ENCODE measurements at regions not wholly inside any gene's neighbourhood (a gene's known extent, or its start where the extent isn't known, plus 50 kb on each side); places are given as distances from the start of the nearest gene placed in this dataset.

GRCh38 chr9:95584176-95584575 lies 67.4 kb upstream of the PTCH1 start:
- Histone ChIP-seq H3K4me3 (no peak overlapping the region), H2AFZ (peak overlapping the region; percentile 23), H3K9me3 (ENCODE audit: low read depth) (no peaks in the 10 kb centered on the region), H3K27me3 (no peaks in the 10 kb centered on the region), H3K79me2 (no peaks in the 10 kb centered on the region), H3K36me3 (replicated peaks; ENCODE audit: insufficient read depth, low read depth) (no peaks in the 10 kb centered on the region), H3K27ac (peak overlapping the region; percentile 56), H3K4me2 (peak overlapping the region; percentile 55), H3K9me2 (replicated peaks; ENCODE audit: insufficient read depth) (no peaks in the 10 kb centered on the region), H3K4me1 (ENCODE audit: insufficient read depth) (peaks cover 34% of the 10 kb centered on the region), H4K20me1 (ENCODE audit: insufficient read depth, poor library complexity, severe bottlenecking) (no peaks in the 10 kb centered on the region)
- TF ChIP-seq, protein P1, sequence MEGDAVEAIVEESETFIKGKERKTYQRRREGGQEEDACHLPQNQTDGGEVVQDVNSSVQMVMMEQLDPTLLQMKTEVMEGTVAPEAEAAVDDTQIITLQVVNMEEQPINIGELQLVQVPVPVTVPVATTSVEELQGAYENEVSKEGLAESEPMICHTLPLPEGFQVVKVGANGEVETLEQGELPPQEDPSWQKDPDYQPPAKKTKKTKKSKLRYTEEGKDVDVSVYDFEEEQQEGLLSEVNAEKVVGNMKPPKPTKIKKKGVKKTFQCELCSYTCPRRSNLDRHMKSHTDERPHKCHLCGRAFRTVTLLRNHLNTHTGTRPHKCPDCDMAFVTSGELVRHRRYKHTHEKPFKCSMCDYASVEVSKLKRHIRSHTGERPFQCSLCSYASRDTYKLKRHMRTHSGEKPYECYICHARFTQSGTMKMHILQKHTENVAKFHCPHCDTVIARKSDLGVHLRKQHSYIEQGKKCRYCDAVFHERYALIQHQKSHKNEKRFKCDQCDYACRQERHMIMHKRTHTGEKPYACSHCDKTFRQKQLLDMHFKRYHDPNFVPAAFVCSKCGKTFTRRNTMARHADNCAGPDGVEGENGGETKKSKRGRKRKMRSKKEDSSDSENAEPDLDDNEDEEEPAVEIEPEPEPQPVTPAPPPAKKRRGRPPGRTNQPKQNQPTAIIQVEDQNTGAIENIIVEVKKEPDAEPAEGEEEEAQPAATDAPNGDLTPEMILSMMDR (IDR thresholded peaks at IDR 0.05; ENCODE audit: poor library complexity): no peak
- TF ChIP-seq EZH2 (IDR thresholded peaks at IDR 0.05; ENCODE audit: borderline replicate concordance) (no peak), EZH2phosphoT487 (IDR thresholded peaks at IDR 0.05; ENCODE audit: low read depth, severe bottlenecking, unreplicated experiment) (no peak)
- 48% methylated on average over 10 of the region's 10 CpGs for WGBS (ENCODE audit: low lambda C conversion rate, missing lambda C conversion rate)
- peak; percentile 20 for DNase-seq (ENCODE audit: low spot score)

- TF ChIP-seq EZH2phosphoT487 (IDR thresholded peaks at IDR 0.05; ENCODE audit: low read depth, severe bottlenecking, unreplicated experiment): no peak
- TF ChIP-seq, protein P1 (IDR thresholded peaks at IDR 0.05; ENCODE audit: poor library complexity): no peak
- TF ChIP-seq EZH2 (IDR thresholded peaks at IDR 0.05; ENCODE audit: borderline replicate concordance): no peak
- Histone ChIP-seq H3K4me1 (ENCODE audit: insufficient read depth) (peaks cover 33% of the 10 kb centered on the region), H3K27me3 (no peaks in the 10 kb centered on the region), H3K79me2 (no peaks in the 10 kb centered on the region), H3K9me3 (ENCODE audit: low read depth) (no peaks in the 10 kb centered on the region), H3K9me2 (replicated peaks; ENCODE audit: insufficient read depth) (no peaks in the 10 kb centered on the region), H3K4me2 (peak overlapping the region; percentile 60), H2AFZ (peak overlapping the region; percentile 49), H3K27ac (peak overlapping the region; percentile 80), H4K20me1 (ENCODE audit: insufficient read depth, poor library complexity, severe bottlenecking) (no peaks in the 10 kb centered on the region), H3K36me3 (replicated peaks; ENCODE audit: insufficient read depth, low read depth) (no peaks in the 10 kb centered on the region), H3K4me3 (no peak overlapping the region)
- WGBS (ENCODE audit: low lambda C conversion rate, missing lambda C conversion rate): 43% methylated on average over 5 of the region's 5 CpGs
- DNase-seq (ENCODE audit: low spot score): peak; percentile 23
Observed at GRCh38 chr9:95581900-95582299, 65.1 kb upstream of the PTCH1 start.

- TF ChIP-seq EZH2 (IDR thresholded peaks at IDR 0.05; ENCODE audit: borderline replicate concordance) (no peak), EZH2phosphoT487 (IDR thresholded peaks at IDR 0.05; ENCODE audit: low read depth, severe bottlenecking, unreplicated experiment) (peak; percentile 84)
- peak; percentile 69 for DNase-seq (ENCODE audit: low spot score)
Observed at GRCh38 chr9:95580812-95581761, 64.3 kb upstream of the PTCH1 start.

More at GRCh38 chr9:95580812-95581761, 64.3 kb upstream of the PTCH1 start:
- Histone ChIP-seq H2AFZ (no peak overlapping the region), H3K4me2 (peak overlapping the region; percentile 60), H4K20me1 (ENCODE audit: insufficient read depth, poor library complexity, severe bottlenecking) (no peaks in the 10 kb centered on the region), H3K4me1 (ENCODE audit: insufficient read depth) (peaks cover 33% of the 10 kb centered on the region), H3K27me3 (no peaks in the 10 kb centered on the region), H3K4me3 (no peak overlapping the region), H3K27ac (peak overlapping the region; percentile 80), H3K9me2 (replicated peaks; ENCODE audit: insufficient read depth) (no peaks in the 10 kb centered on the region), H3K79me2 (no peaks in the 10 kb centered on the region), H3K36me3 (replicated peaks; ENCODE audit: insufficient read depth, low read depth) (no peaks in the 10 kb centered on the region), H3K9me3 (ENCODE audit: low read depth) (no peaks in the 10 kb centered on the region)
- WGBS (ENCODE audit: low lambda C conversion rate, missing lambda C conversion rate): 23% methylated on average over 22 of the region's 22 CpGs
